RWPE1 (cell line): ENCODE measurements at regions not wholly inside any gene's neighbourhood (a gene's known extent, or its start where the extent isn't known, plus 50 kb on each side); places are given as distances from the start of the nearest gene placed in this dataset.
"Not testable (repeated sequence)": the region's sequence is repeated elsewhere in the genome, so short reads cannot be mapped to it uniquely, and the experiment has no call there.

ENCODE experiments used
- CTCF ChIA-PET: fragments of 350-600 bp; sonication (Branson Sonifier 250); formaldehyde crosslinking; extraction: SDS; loops from one replicate; lab custom pipeline; 2021; lab: Yijun Ruan, JAX
- POLR2A ChIA-PET: fragments of 400-600 bp; formaldehyde crosslinking; extraction: SDS; loops from one replicate; lab custom pipeline; 2020; ENCODE audit warnings: antibody characterized with exemption; ENCODE audit not compliant: low non-redundant PET; lab: Yijun Ruan, JAX
- DNase-seq: peaks from one replicate; pipeline ENCODE4 v3.0.0; 2012; ENCODE audit warnings: low spot score
- H3K27ac ChIP-seq: fragments of 450-650 bp; 2 replicates; pipeline ENCODE4 v1.5.1; 2017
- CTCF ChIP-seq: fragments of 450-650 bp; conservative IDR thresholded peaks from 2 replicates; pipeline ENCODE4 v1.5.1; 2017; ENCODE audit warnings: low read depth, mild to moderate bottlenecking

GRCh38 chr3:160047876-160048275 is 59.2 kb downstream of the IL12A start:
- ChIA-PET POLR2A (no interaction called here), CTCF (interaction anchor here (0.9 kb wide), 1 partner anchor 15 kb away, joined by 3 read pairs; no protein-coding TSS in a partner anchor)
- no peak for DNase-seq
- no peak for TF ChIP-seq CTCF
- H3K27ac ChIP-seq: no peak overlapping the region

- CTCF ChIA-PET: no interaction called here
- TF ChIP-seq CTCF: no peak
- POLR2A ChIA-PET: no interaction called here
- no peak overlapping the region for H3K27ac ChIP-seq
- DNase-seq: no peak
These were observed 60.4 kb downstream of the IL12A start for GRCh38 chr3:160049038-160049437.

GRCh38 chr3:160049565-160049964 is 60.9 kb downstream of the IL12A start:
- ChIA-PET CTCF (no interaction called here), POLR2A (no interaction called here)
- TF ChIP-seq CTCF: no peak

GRCh38 chr3:160049988-160050387 is 61.4 kb downstream of the IL12A start:
- TF ChIP-seq CTCF: no peak
- no peak overlapping the region for H3K27ac ChIP-seq
- POLR2A ChIA-PET: no interaction called here
- CTCF ChIA-PET: no interaction called here
- no peak for DNase-seq

More at GRCh38 chr3:160049565-160049964, 60.9 kb downstream of the IL12A start:
- DNase-seq: no peak
- H3K27ac ChIP-seq: no peak overlapping the region

GRCh38 chr3:160052385-160053047 is 63.9 kb downstream of the IL12A start:
- DNase-seq: no peak
- ChIA-PET POLR2A (interaction anchor here (0.6 kb wide), 1 partner anchor 10 kb away, joined by 5 read pairs; no protein-coding TSS in a partner anchor), CTCF (interaction anchor here (0.6 to 2.4 kb wide), 2 partner anchors 20 to 286 kb away, joined by 4 to 9 read pairs; no protein-coding TSS in a partner anchor)
- no peak overlapping the region for H3K27ac ChIP-seq
- no peak for TF ChIP-seq CTCF

GRCh38 chr3:160053048-160053391 is 64.4 kb downstream of the IL12A start:
- ChIA-PET POLR2A (no interaction called here), CTCF (interaction anchor here (0.6 to 2.4 kb wide), 2 partner anchors 21 to 286 kb away, joined by 4 to 9 read pairs; no protein-coding TSS in a partner anchor)
- no peak for DNase-seq
- TF ChIP-seq CTCF: no peak
- H3K27ac ChIP-seq: no peak overlapping the region

- DNase-seq, H3K27ac ChIP-seq, POLR2A ChIA-PET, CTCF ChIA-PET: not testable (repeated sequence)
These were observed 66.2 kb downstream of the IL12A start for GRCh38 chr3:160054862-160055261.
